ENCODE measurements at regions not wholly inside any gene's neighbourhood (a gene's known extent, or its start where the extent isn't known, plus 50 kb on each side); places are given as distances from the start of the nearest gene placed in this dataset.
"Not testable (repeated sequence)": the region's sequence is repeated elsewhere in the genome, so short reads cannot be mapped to it uniquely, and the experiment has no call there.

- 93 to 95% methylated on average over 13 of the region's 13 CpGs for whole genome bisulfite sequencing, 2 donors
Observed at GRCh38 chrX:23458957-23459356, 124.3 kb downstream of the PTCHD1 start.

GRCh38 chrX:23465105-23465791, 130.6 kb downstream of the PTCHD1 start:
- no peaks in the 10 kb centered on the region for H3K36me3 ChIP-seq
- WGBS, 2 donors, result 83 to 85% methylated on average over 3 of the region's 3 CpGs
- no peak overlapping the region for H3K4me3 ChIP-seq
- intact Hi-C loops (cut with DNase I), result no loop called here
- TF ChIP-seq POLR2AphosphoS5 (IDR thresholded peaks at IDR 0.05) (no peak), EP300 (IDR thresholded peaks at IDR 0.05) (no peak)
- no peaks in the 10 kb centered on the region for H3K27me3 ChIP-seq
- no peak overlapping the region for H3K27ac ChIP-seq
- no peaks in the 10 kb centered on the region for H3K9me3 ChIP-seq
- DNase-seq, result no peak
- H3K4me1 ChIP-seq, result no peaks in the 10 kb centered on the region

More at GRCh38 chrX:23458957-23459356, 124.3 kb downstream of the PTCHD1 start:
- H3K9me3 ChIP-seq; H3K27ac ChIP-seq; intact Hi-C loops (cut with DNase I); H3K36me3 ChIP-seq; H3K27me3 ChIP-seq; DNase-seq; H3K4me1 ChIP-seq; H3K4me3 ChIP-seq: not testable (repeated sequence)

- Histone ChIP-seq H3K4me1 (no peaks in the 10 kb centered on the region), H3K27me3 (no peaks in the 10 kb centered on the region), H3K27ac (no peak overlapping the region), H3K9me3 (no peaks in the 10 kb centered on the region), H3K36me3 (no peaks in the 10 kb centered on the region), H3K4me3 (no peak overlapping the region)
- WGBS, 2 donors, result 57 to 65% methylated on average over 2 of the region's 2 CpGs
- intact Hi-C loops (cut with DNase I), result no loop called here
- no peak for DNase-seq
- TF ChIP-seq CTCF (IDR thresholded peaks at IDR 0.05), result no peak
- no peak for TF ChIP-seq POLR2AphosphoS5 (IDR thresholded peaks at IDR 0.05)
- no peak for TF ChIP-seq EP300 (IDR thresholded peaks at IDR 0.05)
- no peak for TF ChIP-seq POLR2A (IDR thresholded peaks at IDR 0.05)
Observed at GRCh38 chrX:23465985-23466384, 131.3 kb downstream of the PTCHD1 start.

GRCh38 chrX:23478056-23478455, 143.4 kb downstream of the PTCHD1 start:
- WGBS, 2 donors, result 82 to 90% methylated on average over 2 of the region's 2 CpGs
- intact Hi-C loops (cut with DNase I), result no loop called here
- no peak for TF ChIP-seq POLR2A (IDR thresholded peaks at IDR 0.05)
- no peak for TF ChIP-seq CTCF (IDR thresholded peaks at IDR 0.05)
- TF ChIP-seq POLR2AphosphoS5 (IDR thresholded peaks at IDR 0.05), result no peak
- no peak for TF ChIP-seq EP300 (IDR thresholded peaks at IDR 0.05)

GRCh38 chrX:23478561-23478960, 143.9 kb downstream of the PTCHD1 start:
- no peak for DNase-seq
- TF ChIP-seq EP300 (IDR thresholded peaks at IDR 0.05) (no peak), CTCF (IDR thresholded peaks at IDR 0.05) (no peak), POLR2AphosphoS5 (IDR thresholded peaks at IDR 0.05) (no peak), POLR2A (IDR thresholded peaks at IDR 0.05) (no peak)
- H3K4me3 ChIP-seq, result no peak overlapping the region
- no peaks in the 10 kb centered on the region for H3K4me1 ChIP-seq
- no peaks in the 10 kb centered on the region for H3K27me3 ChIP-seq
- intact Hi-C loops (cut with DNase I), result no loop called here
- H3K36me3 ChIP-seq, result no peaks in the 10 kb centered on the region
- H3K9me3 ChIP-seq, result no peaks in the 10 kb centered on the region
- 43 to 46% methylated on average over 3 of the region's 3 CpGs for WGBS, 2 donors
- no peak overlapping the region for H3K27ac ChIP-seq

More at GRCh38 chrX:23478056-23478455, 143.4 kb downstream of the PTCHD1 start:
- Histone ChIP-seq H3K4me1 (no peaks in the 10 kb centered on the region), H3K27ac (no peak overlapping the region), H3K27me3 (no peaks in the 10 kb centered on the region), H3K4me3 (no peak overlapping the region), H3K36me3 (no peaks in the 10 kb centered on the region), H3K9me3 (no peaks in the 10 kb centered on the region)
- no peak for DNase-seq

- TF ChIP-seq POLR2A (IDR thresholded peaks at IDR 0.05), result no peak
- no peak for TF ChIP-seq POLR2AphosphoS5 (IDR thresholded peaks at IDR 0.05)
- no peak for TF ChIP-seq CTCF (IDR thresholded peaks at IDR 0.05)
- TF ChIP-seq EP300 (IDR thresholded peaks at IDR 0.05), result no peak
- Histone ChIP-seq H3K36me3 (no peaks in the 10 kb centered on the region), H3K4me3 (no peak overlapping the region), H3K27me3 (no peaks in the 10 kb centered on the region), H3K9me3 (no peaks in the 10 kb centered on the region), H3K4me1 (no peaks in the 10 kb centered on the region), H3K27ac (no peak overlapping the region)
- intact Hi-C loops (cut with DNase I), result no loop called here
- DNase-seq, result no peak
- WGBS, 2 donors, result 52 to 71% methylated on average over 3 of the region's 3 CpGs
Observed at GRCh38 chrX:23482561-23482960, 147.9 kb downstream of the PTCHD1 start.
